ENCODE measurements at regions not wholly inside any gene's neighbourhood (a gene's known extent, or its start where the extent isn't known, plus 50 kb on each side); places are given as distances from the start of the nearest gene placed in this dataset.

DNA sequence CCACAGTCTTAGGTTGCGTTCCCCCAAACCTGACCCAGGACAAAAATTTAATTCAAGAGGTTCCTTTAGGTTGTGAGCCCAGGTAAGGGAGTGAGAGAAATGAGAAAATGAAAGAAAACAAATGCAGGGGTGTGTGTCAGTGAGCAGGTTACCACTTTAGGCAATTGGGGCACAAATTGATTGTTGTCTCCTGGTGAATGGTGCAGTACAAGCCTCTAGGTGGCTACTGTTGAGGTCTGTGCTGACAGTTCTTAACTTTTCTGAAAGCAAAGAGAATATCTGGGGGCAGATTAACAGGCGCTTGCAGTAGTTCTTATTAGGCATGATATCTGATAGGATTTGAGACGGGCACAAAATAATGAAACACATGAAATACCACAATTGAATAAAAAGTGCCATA, 894.6 kb downstream of the FAM181B start:
- TF ChIP-seq POLR2A (IDR thresholded peaks at IDR 0.05): no peak
- TF ChIP-seq, protein P1, sequence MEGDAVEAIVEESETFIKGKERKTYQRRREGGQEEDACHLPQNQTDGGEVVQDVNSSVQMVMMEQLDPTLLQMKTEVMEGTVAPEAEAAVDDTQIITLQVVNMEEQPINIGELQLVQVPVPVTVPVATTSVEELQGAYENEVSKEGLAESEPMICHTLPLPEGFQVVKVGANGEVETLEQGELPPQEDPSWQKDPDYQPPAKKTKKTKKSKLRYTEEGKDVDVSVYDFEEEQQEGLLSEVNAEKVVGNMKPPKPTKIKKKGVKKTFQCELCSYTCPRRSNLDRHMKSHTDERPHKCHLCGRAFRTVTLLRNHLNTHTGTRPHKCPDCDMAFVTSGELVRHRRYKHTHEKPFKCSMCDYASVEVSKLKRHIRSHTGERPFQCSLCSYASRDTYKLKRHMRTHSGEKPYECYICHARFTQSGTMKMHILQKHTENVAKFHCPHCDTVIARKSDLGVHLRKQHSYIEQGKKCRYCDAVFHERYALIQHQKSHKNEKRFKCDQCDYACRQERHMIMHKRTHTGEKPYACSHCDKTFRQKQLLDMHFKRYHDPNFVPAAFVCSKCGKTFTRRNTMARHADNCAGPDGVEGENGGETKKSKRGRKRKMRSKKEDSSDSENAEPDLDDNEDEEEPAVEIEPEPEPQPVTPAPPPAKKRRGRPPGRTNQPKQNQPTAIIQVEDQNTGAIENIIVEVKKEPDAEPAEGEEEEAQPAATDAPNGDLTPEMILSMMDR (IDR thresholded peaks at IDR 0.05): no peak
